ENCODE measurements at regions not wholly inside any gene's neighbourhood (a gene's known extent, or its start where the extent isn't known, plus 50 kb on each side); places are given as distances from the start of the nearest gene placed in this dataset.
A peak's percentile ranks its signal among the peaks of the same experiment; 100 is the strongest.
"Not testable (repeated sequence)": the region's sequence is repeated elsewhere in the genome, so short reads cannot be mapped to it uniquely, and the experiment has no call there.

GRCh38 chr16:86737083-86737482, 158.7 kb downstream of the FOXL1 start:
- DNase-seq (ENCODE audit: insufficient read length, low spot score) (no peak), FAIRE-seq (no peak)

DNA sequence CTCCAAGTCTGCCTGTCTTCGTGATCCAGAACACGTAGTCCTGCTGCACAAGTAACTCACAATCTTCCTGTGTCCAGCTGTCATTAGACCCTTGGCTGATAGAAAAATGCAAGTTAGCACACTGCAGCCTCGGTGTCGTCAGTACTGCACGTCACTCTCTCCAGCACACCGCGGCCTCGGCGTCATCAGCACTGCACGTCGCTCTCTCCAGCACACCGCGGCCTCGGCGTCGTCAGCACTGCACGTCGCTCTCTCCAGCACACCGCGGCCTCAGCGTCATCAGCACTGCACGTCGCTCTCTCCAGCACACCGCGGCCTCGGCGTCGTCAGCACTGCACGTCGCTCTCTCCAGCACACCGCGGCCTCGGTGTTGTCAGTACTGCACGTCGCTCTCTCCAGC, 160.0 kb downstream of the FOXL1 start:
- peak; percentile 80 for FAIRE-seq
- DNase-seq (ENCODE audit: insufficient read length, low spot score) = not testable (repeated sequence)

GRCh38 chr16:86739178-86739577, 160.8 kb downstream of the FOXL1 start:
- DNase-seq (ENCODE audit: insufficient read length, low spot score) = no peak

DNA sequence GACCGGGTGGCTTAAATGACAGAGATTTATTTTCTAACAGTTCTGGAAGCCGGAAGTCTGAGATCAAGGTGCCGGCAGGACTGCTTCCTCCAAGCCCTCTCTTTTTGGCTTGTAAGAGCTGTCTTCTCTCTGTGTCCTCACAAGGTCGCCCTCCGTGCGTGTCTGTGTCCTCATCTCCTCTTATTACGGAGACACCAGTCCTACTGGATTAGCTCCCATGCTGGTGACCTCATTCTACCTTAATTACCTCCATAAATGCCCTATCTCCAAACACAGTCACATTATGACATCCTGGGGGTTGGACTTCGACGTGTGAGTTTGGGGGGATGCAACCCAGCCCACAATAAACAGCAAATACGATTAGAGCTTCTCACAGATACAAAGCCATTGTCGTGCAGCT, 161.5 kb downstream of the FOXL1 start:
- no peak for DNase-seq (ENCODE audit: insufficient read length, low spot score)
- no peak for FAIRE-seq

More at GRCh38 chr16:86739178-86739577, 160.8 kb downstream of the FOXL1 start:
- no peak for FAIRE-seq

GRCh38 chr16:86740298-86740697, 161.9 kb downstream of the FOXL1 start:
- FAIRE-seq = no peak
- no peak for DNase-seq (ENCODE audit: insufficient read length, low spot score)

DNA sequence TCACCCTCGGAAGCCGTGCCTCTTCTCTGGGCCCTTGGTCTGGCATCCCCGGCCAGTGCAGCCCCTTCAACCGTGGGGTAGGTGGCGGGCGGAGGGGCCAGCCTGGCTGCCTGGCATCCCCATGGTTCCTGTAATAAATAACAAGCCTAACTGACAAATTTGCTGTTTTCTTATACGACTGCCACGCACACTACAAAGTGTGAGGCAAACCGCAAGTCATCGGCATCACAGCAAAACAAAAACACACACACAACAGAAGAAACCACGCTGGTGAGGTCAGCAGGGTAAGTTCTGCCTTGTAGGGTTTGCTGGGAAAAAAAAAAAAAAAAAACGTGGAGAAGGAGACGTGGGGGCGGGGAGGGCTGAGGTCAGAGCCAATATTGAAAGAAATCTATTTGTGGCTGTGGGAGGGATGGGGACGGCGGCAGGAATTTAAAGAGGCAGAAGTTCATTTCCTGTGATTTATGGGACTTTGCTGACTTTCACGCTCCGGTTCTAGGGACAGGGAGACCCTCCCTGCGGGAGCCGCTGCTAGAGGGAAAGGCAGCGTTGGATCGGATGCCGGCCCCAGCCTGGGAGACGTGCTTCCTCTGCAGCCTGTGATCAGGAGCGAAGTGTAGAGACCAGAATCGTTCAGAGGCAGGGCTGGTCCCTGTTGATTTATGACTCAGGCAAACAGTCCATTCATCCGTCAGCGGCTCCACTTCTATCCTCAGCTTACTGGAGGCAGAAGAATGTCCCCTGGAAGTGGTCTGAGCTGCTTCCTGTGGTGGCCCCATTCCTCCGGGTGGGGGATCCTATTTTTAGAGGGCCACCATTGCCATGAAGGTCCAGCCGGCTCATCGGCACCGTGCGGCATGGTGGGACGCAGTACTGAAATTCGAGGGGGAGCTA, 162.8 kb downstream of the FOXL1 start:
- peak; percentile 89 for DNase-seq (ENCODE audit: insufficient read length, low spot score)
- peak; percentile 60 for FAIRE-seq

GRCh38 chr16:86747761-86748160, 169.4 kb downstream of the FOXL1 start:
- FAIRE-seq = peak; percentile 23
- DNase-seq (ENCODE audit: insufficient read length, low spot score) = no peak

DNA sequence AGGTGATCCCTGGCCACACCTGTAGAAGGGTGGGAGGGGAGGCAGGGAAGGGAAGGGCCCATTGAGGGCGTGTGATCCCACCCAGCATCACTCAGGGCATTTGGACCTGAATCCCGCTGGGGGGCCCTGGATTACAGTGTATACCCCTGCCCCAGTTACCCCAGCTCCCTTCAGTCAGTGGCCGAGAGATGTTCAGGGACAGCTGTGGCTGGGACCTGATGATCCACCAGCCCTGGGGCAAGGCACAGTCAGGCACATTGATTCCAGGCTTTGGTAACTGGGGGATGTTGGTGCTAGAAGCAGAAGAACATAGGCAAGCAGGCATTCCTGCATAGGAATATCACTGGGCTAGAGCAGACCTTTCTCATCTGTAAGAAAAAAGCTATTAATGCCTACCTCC, 170.3 kb downstream of the FOXL1 start:
- no peak for DNase-seq (ENCODE audit: insufficient read length, low spot score)
- no peak for FAIRE-seq

- peak; percentile 54 for FAIRE-seq
- peak; percentile 75 for DNase-seq (ENCODE audit: insufficient read length, low spot score)
These were observed 173.0 kb downstream of the FOXL1 start for GRCh38 chr16:86751076-86752030.

DNA sequence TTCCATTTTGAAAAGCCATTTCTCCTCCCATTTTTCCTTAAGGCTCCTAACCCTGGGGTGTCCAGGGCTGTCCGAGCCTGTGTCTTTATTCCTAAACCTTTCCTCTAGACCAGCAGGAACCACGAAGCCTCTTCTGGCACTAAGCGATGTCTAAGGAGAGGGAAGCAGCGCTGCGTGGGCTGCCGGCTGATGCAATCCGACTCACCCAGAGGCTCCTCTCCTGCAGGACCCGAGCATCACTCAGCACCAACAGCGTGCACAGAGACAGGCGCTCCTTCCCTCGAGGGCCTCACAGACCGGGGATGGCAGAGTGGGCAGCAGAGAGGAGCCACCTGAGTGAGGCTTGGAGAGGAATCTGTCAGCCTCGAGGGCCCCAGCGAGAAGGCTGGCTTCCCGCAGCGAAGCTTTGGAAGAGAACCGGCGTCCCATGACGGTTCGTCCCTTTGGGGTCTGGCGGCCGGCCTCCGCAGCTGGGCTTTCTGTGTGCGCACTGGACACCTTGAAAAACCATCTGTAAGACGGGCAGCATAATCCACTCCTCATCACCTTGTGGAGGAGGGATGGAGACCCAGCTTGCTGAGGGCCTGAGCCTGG, 174.3 kb downstream of the FOXL1 start:
- DNase-seq (ENCODE audit: insufficient read length, low spot score) = no peak
- no peak for FAIRE-seq

- FAIRE-seq = peak; percentile 51
- DNase-seq (ENCODE audit: insufficient read length, low spot score) = no peak
These were observed 175.1 kb downstream of the FOXL1 start for GRCh38 chr16:86753399-86753798.

DNA sequence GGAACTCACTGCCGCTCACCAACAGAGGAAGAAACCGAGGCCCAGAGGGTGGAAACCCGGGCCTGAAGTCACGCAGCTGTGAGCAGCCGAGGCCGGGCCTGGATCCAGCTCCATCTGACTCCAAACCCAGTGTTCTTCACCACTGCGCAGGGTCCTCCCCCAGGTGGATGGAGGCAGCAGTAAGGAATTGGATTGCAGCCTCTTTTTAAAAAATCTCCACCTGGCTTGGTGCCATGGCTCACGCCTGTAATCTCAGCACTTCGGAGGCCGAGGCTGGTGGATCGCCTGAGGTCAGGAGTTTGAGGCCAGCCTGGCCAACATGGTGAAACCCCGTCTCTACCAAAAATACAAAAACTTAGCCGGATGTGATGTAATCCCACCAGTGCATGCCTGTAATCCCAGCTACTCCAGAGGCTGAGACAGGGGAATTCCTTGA, 177.2 kb downstream of the FOXL1 start:
- no peak for DNase-seq (ENCODE audit: insufficient read length, low spot score)

DNA sequence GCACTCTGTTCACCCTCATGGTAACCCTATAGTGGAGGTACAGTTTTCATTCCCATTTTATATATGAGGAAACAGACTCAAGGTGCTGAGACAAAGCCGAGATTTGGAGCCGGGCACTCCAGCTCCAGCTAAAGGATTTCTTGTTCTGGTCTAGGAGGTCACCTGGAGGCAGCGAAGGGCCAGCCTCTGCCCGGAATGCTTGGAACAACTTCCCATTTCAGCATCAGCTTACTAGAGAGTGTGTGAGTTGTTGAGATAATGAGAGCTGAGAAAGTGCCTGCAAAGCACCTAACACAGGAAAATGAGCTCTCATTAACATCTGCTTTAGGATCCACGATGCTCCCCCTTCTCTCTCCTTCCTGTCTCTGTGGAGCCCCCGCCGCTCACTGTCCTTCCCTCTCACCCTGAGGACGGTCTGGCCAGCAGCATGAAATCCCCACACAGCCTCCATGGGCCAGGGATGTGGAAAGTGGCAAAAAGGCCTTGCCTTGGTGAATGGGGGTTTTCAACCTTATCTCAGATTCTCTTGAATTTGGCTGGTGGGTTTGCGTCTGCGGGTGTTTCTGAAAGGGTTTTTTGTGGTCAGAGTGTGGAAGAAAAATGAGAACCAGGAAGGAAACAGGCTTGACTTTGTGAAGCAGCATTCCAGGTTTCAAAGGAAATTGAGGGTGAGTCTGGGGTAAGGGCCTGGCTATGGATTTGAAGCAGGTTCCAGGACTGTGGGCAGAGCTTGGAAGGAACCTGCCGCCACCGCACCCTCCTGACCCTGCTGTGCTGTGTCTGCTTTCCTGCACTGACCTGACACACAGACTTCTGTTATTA, 178.7 kb downstream of the FOXL1 start:
- FAIRE-seq (no peak), DNase-seq (ENCODE audit: insufficient read length, low spot score) (no peak)

More for the DNA sequence above, 177.2 kb downstream of the FOXL1 start:
- FAIRE-seq = no peak

DNA sequence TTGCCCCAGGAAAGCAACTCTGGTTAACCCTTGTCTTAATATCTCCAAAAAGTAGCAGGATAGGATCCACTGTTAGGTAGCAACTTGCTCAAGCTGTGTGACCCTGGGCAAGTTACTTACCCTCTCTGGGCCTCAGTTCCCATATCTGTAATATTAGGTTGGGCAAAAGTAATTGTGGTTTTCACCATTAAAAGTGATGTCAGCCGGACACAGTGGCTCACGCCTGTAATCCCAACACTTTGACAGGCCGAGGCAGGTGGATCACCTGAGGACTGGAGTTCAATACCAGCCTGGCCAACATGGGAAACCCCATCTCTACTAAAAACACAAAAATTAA, 179.3 kb downstream of the FOXL1 start:
- no peak for FAIRE-seq
- DNase-seq (ENCODE audit: insufficient read length, low spot score) = no peak

DNA sequence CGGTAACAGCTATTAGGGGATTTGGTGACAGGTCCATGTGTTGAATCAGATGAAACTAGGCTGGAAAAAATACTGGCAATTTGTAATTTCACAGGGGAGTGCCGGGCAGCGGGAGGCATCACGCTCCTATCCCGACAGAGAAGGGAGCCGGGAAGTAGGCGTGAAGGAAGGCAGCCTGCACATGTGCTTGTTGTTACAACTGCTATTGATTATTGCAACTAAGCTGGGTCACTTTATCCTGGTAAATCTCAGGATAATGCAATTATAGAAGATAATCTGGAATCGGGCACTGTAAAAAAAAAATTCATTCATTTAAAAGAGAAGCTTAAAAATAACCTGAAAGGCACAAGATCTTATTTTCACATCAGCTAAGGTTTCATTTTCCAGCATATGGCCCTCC, 180.6 kb downstream of the FOXL1 start:
- FAIRE-seq = no peak

GRCh38 chr16:86761111-86762031, 183.0 kb downstream of the FOXL1 start:
- DNase-seq (ENCODE audit: insufficient read length, low spot score) (peak; percentile 65), FAIRE-seq (peak; percentile 85)

More for the DNA sequence above, 180.6 kb downstream of the FOXL1 start:
- DNase-seq (ENCODE audit: insufficient read length, low spot score) = no peak

GRCh38 chr16:86762095-86762494, 183.7 kb downstream of the FOXL1 start:
- DNase-seq (ENCODE audit: insufficient read length, low spot score) (no peak), FAIRE-seq (no peak)

- no peak for FAIRE-seq
These were observed 185.5 kb downstream of the FOXL1 start for GRCh38 chr16:86763819-86764218.

DNA sequence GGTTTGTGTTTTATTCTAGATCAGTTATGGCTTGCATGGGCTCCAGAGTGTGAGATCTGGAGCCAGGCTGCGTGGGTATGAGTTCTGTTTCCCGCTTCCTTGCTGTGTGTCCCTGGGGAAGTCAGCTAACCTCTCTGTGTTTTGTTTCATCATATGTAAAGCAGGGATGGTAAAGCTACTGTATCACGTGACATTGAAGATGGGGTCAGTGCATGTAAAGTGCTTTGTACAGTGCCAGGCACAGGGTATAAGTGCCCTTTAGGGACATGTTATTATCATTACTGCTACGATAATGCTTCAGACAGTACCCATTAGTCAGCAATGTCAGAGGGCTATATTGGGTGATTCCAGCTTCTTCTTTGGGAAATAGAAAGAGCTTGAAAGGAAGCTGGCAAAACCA, 186.2 kb downstream of the FOXL1 start:
- FAIRE-seq (no peak), DNase-seq (ENCODE audit: insufficient read length, low spot score) (no peak)

More at GRCh38 chr16:86763819-86764218, 185.5 kb downstream of the FOXL1 start:
- DNase-seq (ENCODE audit: insufficient read length, low spot score) = no peak

Data from HTR-8/SVneo (cell line).